ENCODE measurements at regions not wholly inside any gene's neighbourhood (a gene's known extent, or its start where the extent isn't known, plus 50 kb on each side); places are given as distances from the start of the nearest gene placed in this dataset.

GRCh38 chr3:6155650-6156338 lies 705.1 kb upstream of the GRM7 start:
- TF ChIP-seq CTCF (IDR thresholded peaks at IDR 0.05; ENCODE audit: extremely low read depth in 1 of 2, insufficient read depth in 1 of 2, low read depth in 1 of 2, low read length in 2 of 2) (no peak), POLR2A (IDR thresholded peaks at IDR 0.05; ENCODE audit: low read depth, low read length) (no peak), MAX (IDR thresholded peaks at IDR 0.05; ENCODE audit: insufficient read depth, insufficient read length) (no peak), EZH2 (IDR thresholded peaks at IDR 0.05; ENCODE audit: borderline replicate concordance, low read depth, low read length, severe bottlenecking) (no peak), FOS (IDR thresholded peaks at IDR 0.05; ENCODE audit: borderline replicate concordance, insufficient read depth, low read length) (no peak), GATA2 (IDR thresholded peaks at IDR 0.05; ENCODE audit: insufficient read depth, insufficient read length, low read depth, low read length) (no peak), POLR2AphosphoS5 (IDR thresholded peaks at IDR 0.05; ENCODE audit: insufficient read depth, low read depth, low read length) (no peak)

All from endothelial cell of umbilical vein (primary cell).